Dendritic cell treated with granulocyte-macrophage colony-stimulating factor and Interleukin-4, amounts not matched to agents 40 ng/mL and 50 ng/mL, for 4 days (primary cell): ENCODE measurements at regions not wholly inside any gene's neighbourhood (a gene's known extent, or its start where the extent isn't known, plus 50 kb on each side); places are given as distances from the start of the nearest gene placed in this dataset.

Experiments used
- H3K27ac Mint-ChIP-seq: one replicate; pipeline ENCODE4 v1.8.0; 2022; ENCODE audit warnings: mild to moderate bottlenecking, mixed read lengths
- H3K27me3 Mint-ChIP-seq: one replicate; pipeline ENCODE4 v1.8.0; 2022; ENCODE audit warnings: mild to moderate bottlenecking, mixed read lengths
- H3K36me3 Mint-ChIP-seq: one replicate; pipeline ENCODE4 v1.8.0; 2022; ENCODE audit warnings: low read depth, mixed read lengths
- H3K4me1 Mint-ChIP-seq: one replicate; pipeline ENCODE4 v1.8.0; 2022; ENCODE audit warnings: low read depth, mixed read lengths
- H3K4me3 Mint-ChIP-seq: one replicate; pipeline ENCODE4 v1.8.0; 2022; ENCODE audit warnings: mild to moderate bottlenecking, moderate library complexity, mixed read lengths
- H3K9me3 Mint-ChIP-seq: one replicate; pipeline ENCODE4 v1.8.0; 2022; ENCODE audit warnings: mixed read lengths
- intact Hi-C: fragments of 100-400 bp; cut with micrococcal nuclease; formaldehyde crosslinking; loops from one replicate; pipeline ENCODE4 v1.15.0; 2022

DNA sequence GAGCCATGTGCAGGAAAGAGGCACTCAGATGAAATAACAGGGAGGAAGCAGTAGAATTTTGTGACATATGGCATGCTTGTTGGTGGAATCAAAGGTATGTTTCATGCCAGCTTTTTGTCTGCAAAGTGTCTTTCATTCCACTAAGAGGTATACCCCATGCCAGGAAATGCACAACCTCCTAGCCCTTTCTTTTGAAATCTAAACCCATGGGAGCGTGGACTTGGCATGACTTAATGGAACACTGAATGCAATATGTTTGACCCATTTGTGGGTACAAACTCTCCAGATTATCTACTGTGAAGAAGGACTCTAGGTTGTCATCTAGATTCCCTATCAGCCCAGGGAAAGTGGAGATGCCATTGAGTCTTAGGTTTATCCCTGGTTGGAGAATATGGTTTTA lies 338.3 kb upstream of the TEX13C start:
- Mint-ChIP-seq H3K36me3 (no peaks in the 10 kb centered on the region), H3K9me3 (no peaks in the 10 kb centered on the region), H3K4me3 (no peak overlapping the region), H3K27me3 (no peaks in the 10 kb centered on the region), H3K27ac (no peak overlapping the region), H3K4me1 (no peaks in the 10 kb centered on the region)
- intact Hi-C loops, result no loop called here

DNA sequence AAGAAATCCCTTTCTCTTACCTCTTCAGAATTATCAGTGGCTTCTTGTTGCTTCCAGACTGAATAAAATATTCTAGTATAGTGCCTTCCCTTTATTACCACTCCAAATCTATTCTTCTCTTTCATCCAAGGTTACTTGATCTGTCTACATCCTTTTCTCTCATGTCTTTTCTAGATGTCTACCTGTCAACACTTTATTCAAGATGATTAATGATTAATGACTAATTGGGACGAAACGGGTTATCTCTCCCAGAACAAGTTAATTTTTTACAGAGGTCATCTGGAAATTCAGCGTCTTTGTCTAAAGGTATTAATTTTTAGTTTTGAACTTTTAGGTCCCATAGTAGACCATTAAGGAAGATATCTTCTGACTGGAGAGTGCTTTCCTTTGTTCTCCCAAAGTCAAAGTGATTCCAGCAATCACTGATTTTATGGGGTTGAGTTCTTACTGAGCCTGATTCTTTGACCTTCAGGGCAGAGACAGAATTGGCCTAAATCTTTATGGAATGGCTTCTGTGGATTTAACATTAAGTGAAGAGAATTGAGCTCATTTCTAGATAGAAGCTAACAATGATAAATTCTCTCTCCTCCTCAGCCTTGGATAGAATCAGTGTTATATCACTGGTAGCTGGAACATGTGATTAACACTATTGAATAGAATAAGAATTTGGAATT lies 335.4 kb upstream of the TEX13C start:
- intact Hi-C loops, result no loop called here

DNA sequence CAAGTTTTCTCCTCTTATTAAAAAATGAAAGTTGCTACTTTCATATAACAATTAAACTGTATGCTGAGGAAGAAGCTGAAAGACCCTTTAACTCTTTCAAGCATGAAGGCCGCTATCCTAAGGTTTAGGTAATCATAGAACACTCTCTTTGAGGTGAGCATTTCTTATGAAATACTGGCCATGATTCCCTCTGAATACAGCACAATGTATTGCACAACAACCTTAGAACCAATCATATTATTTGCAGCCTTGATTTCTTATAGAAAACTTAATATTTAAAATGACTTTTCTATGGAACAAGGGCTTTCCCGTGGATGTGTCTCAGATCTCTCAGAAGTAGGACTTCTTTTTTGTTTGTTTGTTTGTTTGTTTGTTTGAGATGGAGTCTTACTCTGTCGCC lies 333.4 kb upstream of the TEX13C start:
- Mint-ChIP-seq H3K27ac (no peak overlapping the region), H3K27me3 (no peaks in the 10 kb centered on the region), H3K36me3 (no peaks in the 10 kb centered on the region), H3K4me3 (no peak overlapping the region), H3K9me3 (no peaks in the 10 kb centered on the region), H3K4me1 (no peaks in the 10 kb centered on the region)
- intact Hi-C loops, result no loop called here

More for the DNA sequence above, 335.4 kb upstream of the TEX13C start:
- Mint-ChIP-seq H3K27me3 (no peaks in the 10 kb centered on the region), H3K4me3 (no peak overlapping the region), H3K36me3 (no peaks in the 10 kb centered on the region), H3K27ac (no peak overlapping the region), H3K9me3 (no peaks in the 10 kb centered on the region), H3K4me1 (no peaks in the 10 kb centered on the region)

DNA sequence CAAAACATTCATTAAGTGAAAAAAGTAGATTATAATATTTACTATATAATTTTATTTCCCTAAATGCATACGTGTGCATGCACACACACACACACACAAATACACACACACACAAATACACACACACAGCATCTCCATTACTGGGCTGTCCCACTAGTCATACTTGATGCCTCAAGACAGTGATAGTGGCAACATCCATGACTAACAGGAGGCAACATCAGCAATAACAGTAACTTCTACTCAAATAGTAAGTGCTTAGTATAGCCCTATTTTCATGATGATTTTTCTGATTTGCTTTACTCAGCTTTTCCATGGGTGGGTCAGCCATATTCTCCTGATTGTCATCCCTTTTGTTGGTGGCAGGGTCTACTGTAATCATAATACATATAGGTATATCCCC lies 325.9 kb upstream of the TEX13C start:
- no peak overlapping the region for H3K27ac Mint-ChIP-seq
- no peaks in the 10 kb centered on the region for H3K4me1 Mint-ChIP-seq
- intact Hi-C loops, result no loop called here
- no peaks in the 10 kb centered on the region for H3K9me3 Mint-ChIP-seq
- no peaks in the 10 kb centered on the region for H3K36me3 Mint-ChIP-seq
- H3K4me3 Mint-ChIP-seq, result no peak overlapping the region
- H3K27me3 Mint-ChIP-seq, result no peaks in the 10 kb centered on the region

DNA sequence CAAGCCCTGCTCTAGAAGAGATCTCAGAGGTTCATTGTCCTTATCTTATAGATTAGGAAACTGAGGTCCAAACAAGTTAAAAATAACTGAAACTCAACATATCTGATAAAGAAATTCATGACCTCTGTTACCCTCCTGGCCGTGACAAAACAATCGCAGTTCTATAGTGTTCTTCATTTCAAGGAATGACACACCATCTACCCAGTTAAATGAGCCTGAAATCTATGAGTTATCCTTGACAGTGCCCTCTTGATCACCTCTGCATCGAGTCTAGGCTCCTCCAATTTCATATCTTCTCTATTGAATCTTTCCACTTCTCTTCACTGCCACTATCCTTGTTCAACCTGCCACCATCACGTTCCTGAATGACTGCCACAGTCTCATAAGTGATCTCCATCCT lies 325.3 kb upstream of the TEX13C start:
- Mint-ChIP-seq H3K9me3 (no peaks in the 10 kb centered on the region), H3K27me3 (no peaks in the 10 kb centered on the region), H3K4me1 (no peaks in the 10 kb centered on the region), H3K36me3 (no peaks in the 10 kb centered on the region), H3K4me3 (no peak overlapping the region), H3K27ac (no peak overlapping the region)
- intact Hi-C loops, result no loop called here

DNA sequence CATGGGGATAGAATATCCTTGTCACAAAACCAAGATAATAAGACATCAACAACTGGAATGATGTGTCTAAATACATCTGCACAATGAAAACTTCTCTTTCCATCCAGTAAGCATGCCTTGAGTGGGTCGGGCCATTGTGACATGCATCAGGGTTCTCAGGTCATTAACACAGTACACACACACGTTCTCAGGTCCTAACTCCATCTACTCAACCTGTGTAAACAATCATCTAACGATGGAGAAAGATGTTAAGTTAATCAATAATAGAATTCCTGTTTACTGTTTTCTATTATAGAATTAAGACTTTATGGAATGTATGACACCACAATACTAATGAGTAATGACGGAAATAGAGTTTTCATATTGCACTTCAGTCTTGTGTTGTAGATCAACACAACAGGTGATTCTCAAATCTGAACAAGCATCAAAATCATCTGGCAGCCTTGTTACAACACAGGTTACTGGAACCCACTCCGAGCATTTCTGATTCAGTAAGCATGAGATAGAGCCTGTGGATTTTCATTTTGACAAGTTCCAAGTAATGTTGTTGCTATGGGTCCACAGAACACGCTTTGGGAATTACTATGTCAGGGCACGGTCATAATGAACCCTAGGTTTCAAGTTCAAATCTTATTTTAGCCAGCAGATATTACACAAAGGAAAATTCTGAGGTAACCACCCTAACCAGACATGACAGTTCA lies 315.8 kb upstream of the TEX13C start:
- intact Hi-C loops, result no loop called here
- peaks cover 23% of the 10 kb centered on the region for H3K9me3 Mint-ChIP-seq
- no peak overlapping the region for H3K4me3 Mint-ChIP-seq

DNA sequence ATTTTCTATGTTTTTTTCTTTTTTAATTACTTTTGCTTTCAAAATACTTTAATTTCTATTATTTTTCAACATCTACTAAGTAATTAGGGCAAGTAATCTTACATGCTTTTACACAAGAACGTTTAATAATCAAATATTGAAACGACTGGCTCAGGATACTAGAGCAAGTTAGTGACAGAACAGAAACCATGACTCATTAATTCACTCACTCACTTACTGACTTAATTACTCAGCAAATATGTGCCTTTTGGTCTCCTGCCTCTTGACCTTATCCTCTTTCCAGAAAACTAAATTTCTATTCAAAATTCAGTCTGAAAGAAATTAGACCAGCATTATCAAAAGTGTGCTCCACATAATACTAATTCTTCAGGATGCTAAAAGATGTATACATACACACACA lies 314.9 kb upstream of the TEX13C start:
- H3K27me3 Mint-ChIP-seq, result no peaks in the 10 kb centered on the region
- no peaks in the 10 kb centered on the region for H3K36me3 Mint-ChIP-seq
- peaks cover 32% of the 10 kb centered on the region for H3K9me3 Mint-ChIP-seq
- H3K4me1 Mint-ChIP-seq, result no peaks in the 10 kb centered on the region
- no peak overlapping the region for H3K27ac Mint-ChIP-seq
- no peak overlapping the region for H3K4me3 Mint-ChIP-seq
- intact Hi-C loops, result no loop called here

More for the DNA sequence above, 315.8 kb upstream of the TEX13C start:
- no peaks in the 10 kb centered on the region for H3K27me3 Mint-ChIP-seq
- H3K36me3 Mint-ChIP-seq, result no peaks in the 10 kb centered on the region
- H3K27ac Mint-ChIP-seq, result no peak overlapping the region
- H3K4me1 Mint-ChIP-seq, result no peaks in the 10 kb centered on the region

DNA sequence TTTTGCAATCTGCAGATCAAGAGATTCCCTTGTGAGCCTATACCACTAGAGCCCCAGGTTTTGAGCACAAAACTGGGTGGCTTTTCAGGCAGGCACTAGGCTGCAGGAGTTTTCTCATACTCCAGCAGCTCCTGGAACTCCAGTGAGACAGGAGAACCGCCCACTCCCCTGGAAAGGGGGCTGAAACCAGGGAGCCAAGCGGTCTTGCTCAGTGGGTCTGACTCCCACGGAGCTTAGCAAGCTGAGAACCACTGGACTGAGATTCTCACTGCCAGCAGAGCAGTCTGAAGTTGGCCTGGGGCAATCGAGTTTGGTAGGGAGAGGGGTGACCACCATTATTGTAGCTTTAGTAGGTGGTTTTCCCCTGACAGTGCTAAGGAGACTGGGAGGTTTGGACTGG lies 313.8 kb upstream of the TEX13C start:
- Mint-ChIP-seq H3K27me3 (no peaks in the 10 kb centered on the region), H3K4me3 (no peak overlapping the region), H3K9me3 (peaks cover 36% of the 10 kb centered on the region), H3K4me1 (no peaks in the 10 kb centered on the region), H3K36me3 (no peaks in the 10 kb centered on the region), H3K27ac (no peak overlapping the region)
- intact Hi-C loops, result no loop called here

DNA sequence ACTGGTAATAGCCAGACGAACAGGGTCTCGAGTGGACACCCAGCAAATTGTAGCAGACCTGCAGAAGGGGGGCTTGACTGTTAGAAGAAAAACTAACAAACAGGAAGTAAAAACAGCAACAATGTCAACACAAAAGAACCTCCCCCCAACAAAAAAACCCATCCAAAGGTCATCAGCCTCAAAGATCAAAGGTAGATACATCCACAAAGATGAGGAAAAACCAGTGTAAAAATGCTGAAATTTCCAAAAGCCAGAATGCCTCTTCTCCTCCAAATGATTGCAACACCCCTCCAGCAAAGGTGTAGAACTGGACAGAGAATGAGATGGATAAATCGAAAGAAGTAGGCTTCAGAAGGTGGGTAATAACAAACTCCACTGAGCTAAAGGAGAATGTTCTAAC lies 313.0 kb upstream of the TEX13C start:
- Mint-ChIP-seq H3K9me3 (peaks cover 36% of the 10 kb centered on the region), H3K4me1 (no peaks in the 10 kb centered on the region), H3K36me3 (no peaks in the 10 kb centered on the region), H3K4me3 (no peak overlapping the region), H3K27ac (no peak overlapping the region), H3K27me3 (no peaks in the 10 kb centered on the region)
- intact Hi-C loops, result no loop called here

DNA sequence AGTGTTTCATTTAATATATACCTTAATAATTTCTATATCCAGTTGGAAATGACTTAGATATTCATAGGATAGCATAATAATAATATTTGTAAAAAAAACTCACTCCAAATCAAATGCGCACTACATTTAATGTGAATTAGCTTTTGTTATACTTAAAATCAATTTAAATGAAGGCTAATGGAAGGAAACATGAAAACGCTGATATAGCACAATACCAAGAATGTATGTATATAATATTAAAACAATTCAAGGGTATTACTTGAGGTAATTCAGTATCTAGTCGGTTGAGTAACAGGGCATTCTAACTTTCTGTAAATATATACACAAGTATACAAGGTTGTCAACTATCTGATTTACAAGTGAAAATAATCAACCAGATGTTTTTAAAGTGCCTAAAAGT lies 307.1 kb upstream of the TEX13C start:
- Mint-ChIP-seq H3K4me3 (no peak overlapping the region), H3K27me3 (no peaks in the 10 kb centered on the region), H3K36me3 (no peaks in the 10 kb centered on the region), H3K27ac (no peak overlapping the region), H3K9me3 (peaks cover 26% of the 10 kb centered on the region), H3K4me1 (no peaks in the 10 kb centered on the region)
- intact Hi-C loops, result no loop called here

DNA sequence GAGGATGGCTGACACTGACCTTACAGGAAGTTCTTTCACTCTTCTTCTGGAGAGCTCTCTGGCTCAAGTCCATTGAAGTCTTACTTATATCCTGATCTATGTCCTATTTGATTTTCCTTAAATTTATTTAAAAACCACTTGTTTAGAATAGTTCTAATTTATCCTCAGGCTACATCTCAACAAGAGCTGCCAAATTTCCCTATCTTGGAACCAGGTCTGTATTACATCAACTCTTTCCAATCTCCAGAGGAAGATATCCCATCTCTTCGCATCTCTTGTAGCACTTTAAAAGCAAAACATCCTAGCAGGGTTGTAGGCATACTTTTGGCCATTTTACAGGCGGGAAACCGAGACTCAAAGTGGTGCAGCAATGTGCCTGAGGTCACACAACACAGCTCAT lies 290.5 kb upstream of the TEX13C start:
- Mint-ChIP-seq H3K4me1 (no peaks in the 10 kb centered on the region), H3K4me3 (no peak overlapping the region), H3K27ac (no peak overlapping the region), H3K9me3 (no peaks in the 10 kb centered on the region), H3K36me3 (no peaks in the 10 kb centered on the region), H3K27me3 (no peaks in the 10 kb centered on the region)
- intact Hi-C loops, result no loop called here
